ENCODE measurements at regions not wholly inside any gene's neighbourhood (a gene's known extent, or its start where the extent isn't known, plus 50 kb on each side); places are given as distances from the start of the nearest gene placed in this dataset.

- Histone ChIP-seq H3K4me1 (ENCODE audit: insufficient read depth) (no peaks in the 10 kb centered on the region), H3K9me2 (ENCODE audit: insufficient read depth) (no peaks in the 10 kb centered on the region), H3K79me2 (ENCODE audit: insufficient read depth) (no peaks in the 10 kb centered on the region), H3F3A (ENCODE audit: insufficient read depth) (no peaks in the 10 kb centered on the region), H3K27me3 (replicated peaks; ENCODE audit: insufficient read depth) (no peaks in the 10 kb centered on the region), H2AFZ (no peak overlapping the region), H4K20me1 (ENCODE audit: insufficient read depth) (no peaks in the 10 kb centered on the region), H3K4me3 (no peak overlapping the region), H3K9me3 (ENCODE audit: low read depth) (no peaks in the 10 kb centered on the region), H3K9ac (no peak overlapping the region), H3K36me3 (ENCODE audit: low read depth) (no peaks in the 10 kb centered on the region), H3K27ac (no peak overlapping the region), H3K4me2 (ENCODE audit: unreplicated experiment) (no peak overlapping the region)
- TF ChIP-seq EZH2 (IDR thresholded peaks at IDR 0.05; ENCODE audit: insufficient read depth, poor library complexity, severe bottlenecking): no peak
- no peak for TF ChIP-seq EZH2phosphoT487 (IDR thresholded peaks at IDR 0.05; ENCODE audit: insufficient read depth, low read depth)
- no peak for DNase-seq
- in situ Hi-C loops (cut with MboI): no loop called here
- WGBS, 2 experiments (ENCODE audit: low coverage in 1 of 2, low lambda C conversion rate in 2 of 2, missing lambda C conversion rate in 2 of 2): 25 to 29% methylated on average over 2 of the region's 2 CpGs
Measured at GRCh38 chr2:164335947-164336346, 285.3 kb downstream of the GRB14 start.

- Histone ChIP-seq H3K36me3 (ENCODE audit: low read depth) (no peaks in the 10 kb centered on the region), H3K27me3 (replicated peaks; ENCODE audit: insufficient read depth) (no peaks in the 10 kb centered on the region), H3K9me3 (ENCODE audit: low read depth) (no peaks in the 10 kb centered on the region), H3K4me1 (ENCODE audit: insufficient read depth) (no peaks in the 10 kb centered on the region), H3K9ac (no peak overlapping the region), H3F3A (ENCODE audit: insufficient read depth) (no peaks in the 10 kb centered on the region), H3K4me2 (ENCODE audit: unreplicated experiment) (no peak overlapping the region), H3K4me3 (no peak overlapping the region), H3K9me2 (ENCODE audit: insufficient read depth) (no peaks in the 10 kb centered on the region), H2AFZ (no peak overlapping the region), H3K79me2 (ENCODE audit: insufficient read depth) (no peaks in the 10 kb centered on the region), H4K20me1 (ENCODE audit: insufficient read depth) (no peaks in the 10 kb centered on the region), H3K27ac (no peak overlapping the region)
- in situ Hi-C loops (cut with MboI): no loop called here
- TF ChIP-seq EZH2phosphoT487 (IDR thresholded peaks at IDR 0.05; ENCODE audit: insufficient read depth, low read depth): no peak
- TF ChIP-seq EZH2 (IDR thresholded peaks at IDR 0.05; ENCODE audit: insufficient read depth, poor library complexity, severe bottlenecking): no peak
- no peak for DNase-seq
- WGBS, 2 experiments (ENCODE audit: low coverage in 1 of 2, low lambda C conversion rate in 2 of 2, missing lambda C conversion rate in 2 of 2): 22 to 28% methylated on average over 2 of the region's 2 CpGs
Measured at GRCh38 chr2:164335128-164335527, 286.2 kb downstream of the GRB14 start.

GRCh38 chr2:164328310-164328709, 293.0 kb downstream of the GRB14 start:
- Histone ChIP-seq H3K9ac (no peak overlapping the region), H3K4me2 (ENCODE audit: unreplicated experiment) (no peak overlapping the region), H3K27ac (no peak overlapping the region), H3K4me1 (ENCODE audit: insufficient read depth) (no peaks in the 10 kb centered on the region), H3K79me2 (ENCODE audit: insufficient read depth) (no peaks in the 10 kb centered on the region), H3K36me3 (ENCODE audit: low read depth) (no peaks in the 10 kb centered on the region), H3F3A (ENCODE audit: insufficient read depth) (no peaks in the 10 kb centered on the region), H3K9me2 (ENCODE audit: insufficient read depth) (no peaks in the 10 kb centered on the region), H3K27me3 (replicated peaks; ENCODE audit: insufficient read depth) (no peaks in the 10 kb centered on the region), H3K9me3 (ENCODE audit: low read depth) (no peaks in the 10 kb centered on the region), H3K4me3 (no peak overlapping the region), H2AFZ (no peak overlapping the region), H4K20me1 (ENCODE audit: insufficient read depth) (no peaks in the 10 kb centered on the region)
- TF ChIP-seq EZH2 (IDR thresholded peaks at IDR 0.05; ENCODE audit: insufficient read depth, poor library complexity, severe bottlenecking) (no peak), EZH2phosphoT487 (IDR thresholded peaks at IDR 0.05; ENCODE audit: insufficient read depth, low read depth) (no peak)
- 26 to 40% methylated on average over 4 of the region's 4 CpGs for WGBS, 2 experiments (ENCODE audit: low coverage in 1 of 2, low lambda C conversion rate in 2 of 2, missing lambda C conversion rate in 2 of 2)
- DNase-seq: no peak
- in situ Hi-C loops (cut with MboI): no loop called here

- Histone ChIP-seq H3K79me2 (ENCODE audit: insufficient read depth) (no peaks in the 10 kb centered on the region), H3K4me1 (ENCODE audit: insufficient read depth) (no peaks in the 10 kb centered on the region), H2AFZ (no peak overlapping the region), H3K4me2 (ENCODE audit: unreplicated experiment) (no peak overlapping the region), H3K36me3 (ENCODE audit: low read depth) (no peaks in the 10 kb centered on the region), H3F3A (ENCODE audit: insufficient read depth) (no peaks in the 10 kb centered on the region), H3K4me3 (no peak overlapping the region), H3K9me2 (ENCODE audit: insufficient read depth) (no peaks in the 10 kb centered on the region), H3K27ac (no peak overlapping the region), H4K20me1 (ENCODE audit: insufficient read depth) (no peaks in the 10 kb centered on the region), H3K27me3 (replicated peaks; ENCODE audit: insufficient read depth) (no peaks in the 10 kb centered on the region), H3K9ac (no peak overlapping the region), H3K9me3 (ENCODE audit: low read depth) (no peaks in the 10 kb centered on the region)
- 2 to 5% methylated on average over 3 of the region's 3 CpGs for WGBS, 2 experiments (ENCODE audit: low coverage in 1 of 2, low lambda C conversion rate in 2 of 2, missing lambda C conversion rate in 2 of 2)
- in situ Hi-C loops (cut with MboI): no loop called here
- DNase-seq: no peak
- TF ChIP-seq EZH2phosphoT487 (IDR thresholded peaks at IDR 0.05; ENCODE audit: insufficient read depth, low read depth) (no peak), EZH2 (IDR thresholded peaks at IDR 0.05; ENCODE audit: insufficient read depth, poor library complexity, severe bottlenecking) (no peak)
Measured at GRCh38 chr2:164323978-164324377, 297.3 kb downstream of the GRB14 start.

- in situ Hi-C loops (cut with MboI): no loop called here
- peak; percentile 21 for DNase-seq
- WGBS, 2 experiments (ENCODE audit: low coverage in 1 of 2, low lambda C conversion rate in 2 of 2, missing lambda C conversion rate in 2 of 2): 18 to 28% methylated on average over 4 of the region's 4 CpGs
Measured at GRCh38 chr2:164314148-164314547, 307.1 kb downstream of the GRB14 start.

More at GRCh38 chr2:164314148-164314547, 307.1 kb downstream of the GRB14 start:
- Histone ChIP-seq H3K36me3 (ENCODE audit: low read depth) (no peaks in the 10 kb centered on the region), H3K79me2 (ENCODE audit: insufficient read depth) (no peaks in the 10 kb centered on the region), H3K27me3 (replicated peaks; ENCODE audit: insufficient read depth) (no peaks in the 10 kb centered on the region), H4K20me1 (ENCODE audit: insufficient read depth) (no peaks in the 10 kb centered on the region), H2AFZ (no peak overlapping the region), H3K4me2 (ENCODE audit: unreplicated experiment) (no peak overlapping the region), H3K9me2 (ENCODE audit: insufficient read depth) (no peaks in the 10 kb centered on the region), H3F3A (ENCODE audit: insufficient read depth) (no peaks in the 10 kb centered on the region), H3K9ac (no peak overlapping the region), H3K4me3 (no peak overlapping the region), H3K4me1 (ENCODE audit: insufficient read depth) (no peaks in the 10 kb centered on the region), H3K9me3 (ENCODE audit: low read depth) (no peaks in the 10 kb centered on the region), H3K27ac (no peak overlapping the region)
- no peak for TF ChIP-seq EZH2 (IDR thresholded peaks at IDR 0.05; ENCODE audit: insufficient read depth, poor library complexity, severe bottlenecking)
- no peak for TF ChIP-seq EZH2phosphoT487 (IDR thresholded peaks at IDR 0.05; ENCODE audit: insufficient read depth, low read depth)
